H9 (cell line): ENCODE measurements at regions not wholly inside any gene's neighbourhood (a gene's known extent, or its start where the extent isn't known, plus 50 kb on each side); places are given as distances from the start of the nearest gene placed in this dataset.

Experiments used
- DNase-seq: peaks from one replicate; pipeline ENCODE4 v3.0.0-alpha.2; 2017
- H2AFZ ChIP-seq: one replicate; pipeline ENCODE4 v1.6.1; 2013; ENCODE audit warnings: mild to moderate bottlenecking, low read length, control low read depth, moderate library complexity
- H2AK5ac ChIP-seq: 2 replicates; pipeline ENCODE4 v1.6.1; 2013; ENCODE audit warnings: low read length, control low read depth, mixed read lengths; ENCODE audit not compliant: insufficient read length
- H2BK120ac ChIP-seq: one replicate; pipeline ENCODE4 v1.6.1; 2013; ENCODE audit warnings: low read depth, mild to moderate bottlenecking, low read length, control low read depth, inconsistent platforms; ENCODE audit not compliant: poor library complexity, severe bottlenecking
- H2BK12ac ChIP-seq: 2 replicates; pipeline ENCODE4 v1.6.1; 2013; ENCODE audit warnings: low read length, control low read depth, mixed read lengths, low read depth; ENCODE audit not compliant: insufficient read length
- H2BK15ac ChIP-seq: 2 replicates; pipeline ENCODE4 v1.6.1; 2013; ENCODE audit warnings: low read depth, low read length, control low read depth
- H2BK20ac ChIP-seq: one replicate; pipeline ENCODE4 v1.6.1; 2013; ENCODE audit warnings: low read depth, mild to moderate bottlenecking, low read length, control low read depth, inconsistent platforms; ENCODE audit not compliant: poor library complexity, severe bottlenecking
- H2BK5ac ChIP-seq: 2 replicates; pipeline ENCODE4 v1.6.1; 2013; ENCODE audit warnings: low read length, control low read depth, mixed read lengths; ENCODE audit not compliant: insufficient read length
- H3K14ac ChIP-seq: 2 replicates; pipeline ENCODE4 v1.6.1; 2013; ENCODE audit warnings: low read length, control low read depth; ENCODE audit not compliant: insufficient read depth
- H3K18ac ChIP-seq: 2 replicates; pipeline ENCODE4 v1.6.1; 2013; ENCODE audit warnings: low read depth, mild to moderate bottlenecking, mixed read lengths, low read length, control low read depth; ENCODE audit not compliant: insufficient read length
- H3K23ac ChIP-seq: 2 replicates; pipeline ENCODE4 v1.6.1; 2013; ENCODE audit warnings: low read length, control low read depth, mixed read lengths, low read depth; ENCODE audit not compliant: insufficient read length
- H3K23me2 ChIP-seq: 2 replicates; pipeline ENCODE4 v1.6.1; 2013; ENCODE audit warnings: low read depth, mild to moderate bottlenecking, mixed read lengths, low read length, control low read depth; ENCODE audit not compliant: insufficient read length, poor library complexity, severe bottlenecking
- H3K27ac ChIP-seq: 2 replicates; pipeline ENCODE4 v1.5.1; 2013; ENCODE audit warnings: low read length, control low read depth, mixed read lengths, low read depth; ENCODE audit not compliant: insufficient read length
- H3K27me3 ChIP-seq: 2 replicates; pipeline ENCODE4 v1.6.1; 2013; ENCODE audit warnings: low read length, control low read depth, inconsistent platforms; ENCODE audit not compliant: insufficient read depth
- H3K4ac ChIP-seq: 2 replicates; pipeline ENCODE4 v1.6.1; 2013; ENCODE audit warnings: low read depth, mild to moderate bottlenecking, control low read depth, inconsistent platforms, low read length, moderate library complexity
- H3K4me1 ChIP-seq: 2 replicates; pipeline ENCODE4 v1.6.1; 2013; ENCODE audit warnings: low read length, control low read depth, inconsistent platforms; ENCODE audit not compliant: insufficient read depth
- H3K4me2 ChIP-seq: 2 replicates; pipeline ENCODE4 v1.6.1; 2013; ENCODE audit warnings: low read length, control low read depth, mixed read lengths; ENCODE audit not compliant: insufficient read length, insufficient read depth
- H3K56ac ChIP-seq: 2 replicates; pipeline ENCODE4 v1.6.1; 2013; ENCODE audit warnings: low read depth, mild to moderate bottlenecking, mixed read lengths, low read length, control low read depth; ENCODE audit not compliant: insufficient read length
- H3K79me1 ChIP-seq: 2 replicates; pipeline ENCODE4 v1.6.1; 2013; ENCODE audit warnings: low read depth, mild to moderate bottlenecking, moderate library complexity, low read length, control low read depth, inconsistent platforms; ENCODE audit not compliant: insufficient read depth, poor library complexity, severe bottlenecking
- H3K79me2 ChIP-seq: 2 replicates; pipeline ENCODE4 v1.6.1; 2013; ENCODE audit warnings: low read length, control low read depth, inconsistent platforms; ENCODE audit not compliant: insufficient read depth
- H3K9ac ChIP-seq: 2 replicates; pipeline ENCODE4 v1.6.1; 2013; ENCODE audit warnings: low read length, control low read depth, mixed read lengths; ENCODE audit not compliant: insufficient read length; ENCODE audit errors: extremely low read depth
- H3K9me3 ChIP-seq: one replicate; pipeline ENCODE4 v1.6.1; 2013; ENCODE audit warnings: low read depth, low read length, inconsistent platforms; ENCODE audit not compliant: control insufficient read depth
- H3T11ph ChIP-seq: one replicate; pipeline ENCODE4 v1.6.1; 2013; ENCODE audit warnings: mild to moderate bottlenecking, low read length, control low read depth, inconsistent platforms
- H4K20me1 ChIP-seq: one replicate; pipeline ENCODE4 v1.6.1; 2013; ENCODE audit not compliant: control insufficient read depth, insufficient read length, insufficient read depth
- H4K5ac ChIP-seq: 2 replicates; pipeline ENCODE4 v1.6.1; 2013; ENCODE audit warnings: low read depth, mild to moderate bottlenecking, mixed read lengths, low read length, control low read depth; ENCODE audit not compliant: insufficient read length
- H4K8ac ChIP-seq: replicated peaks from 2 replicates; pipeline ENCODE4 v1.6.1; 2013; ENCODE audit warnings: low read length, control low read depth, mixed read lengths, low read depth; ENCODE audit not compliant: insufficient read length
- H4K91ac ChIP-seq: 2 replicates; pipeline ENCODE4 v1.6.1; 2013; ENCODE audit warnings: low read depth, mild to moderate bottlenecking, moderate library complexity, mixed read lengths, low read length, control low read depth; ENCODE audit not compliant: insufficient read length
- H3K27ac Mint-ChIP-seq, 3 experiments: 2 replicates in 2 of 3; 3 replicates in 1 of 3; pipeline ENCODE4 v1.8.0; 2020 to 2021; ENCODE audit warnings: mixed read lengths in 3 of 3, mild to moderate bottlenecking in 1 of 3, moderate library complexity in 1 of 3
- H3K27me3 Mint-ChIP-seq: 2 replicates; pipeline ENCODE4 v1.8.0; 2021; ENCODE audit warnings: low read depth, mild to moderate bottlenecking, moderate library complexity, mixed read lengths
- H3K36me3 Mint-ChIP-seq, 3 experiments: 2 replicates in 2 of 3; 3 replicates in 1 of 3; pipeline ENCODE4 v1.8.0; 2020 to 2021; ENCODE audit warnings: low read depth in 3 of 3, mixed read lengths in 3 of 3; ENCODE audit not compliant: insufficient read depth in 1 of 3
- H3K4me1 Mint-ChIP-seq, 2 experiments: 2 replicates each; pipeline ENCODE4 v1.8.0; 2020; ENCODE audit warnings: mixed read lengths in 2 of 2
- H3K4me3 Mint-ChIP-seq, 2 experiments: 2 replicates in 1 of 2; 3 replicates in 1 of 2; pipeline ENCODE4 v1.8.0; 2020 to 2021; ENCODE audit warnings: mild to moderate bottlenecking in 2 of 2, mixed read lengths in 2 of 2, moderate library complexity in 1 of 2
- H3K9me3 Mint-ChIP-seq, 2 experiments: 2 replicates in 1 of 2; 3 replicates in 1 of 2; pipeline ENCODE4 v1.8.0; 2020; ENCODE audit warnings: mild to moderate bottlenecking in 2 of 2, mixed read lengths in 2 of 2, moderate library complexity in 1 of 2
- CTCF ChIP-seq: fragments of 200-600 bp; sonication (generic); conservative IDR thresholded peaks from 3 replicates; pipeline ENCODE4 v1.8.0; 2021; ENCODE audit warnings: antibody characterized with exemption, mild to moderate bottlenecking
- WGBS: extraction: QIAGEN DNeasy Blood & Tissue Kit; methylation state at CpG from one replicate; pipeline ENCODE4 v1.1.7; 2013; ENCODE audit warnings: missing lambda C conversion rate, low lambda C conversion rate, mixed read lengths; ENCODE audit not compliant: insufficient read length; ENCODE audit errors: extremely low coverage; 5-methylcytosine and 5-hydroxymethylcytosine counted together

GRCh38 chr5:8930021-8930420 is 615.9 kb downstream of the SEMA5A start:
- Histone ChIP-seq H3K9me3 (no peaks in the 10 kb centered on the region), H2AK5ac (no peak overlapping the region), H3K14ac (no peak overlapping the region), H2BK120ac (no peak overlapping the region), H4K91ac (no peak overlapping the region), H3K27ac (no peak overlapping the region), H3K4me1 (no peaks in the 10 kb centered on the region), H4K20me1 (no peaks in the 10 kb centered on the region), H3K79me2 (no peaks in the 10 kb centered on the region), H3K23ac (no peak overlapping the region), H2BK12ac (no peak overlapping the region), H4K8ac (no peak overlapping the region), H2BK15ac (no peak overlapping the region), H3K9ac (no peak overlapping the region), H3K23me2 (no peaks in the 10 kb centered on the region), H3K27me3 (no peaks in the 10 kb centered on the region), H3K18ac (no peak overlapping the region), H4K5ac (no peak overlapping the region), H3K4me2 (no peak overlapping the region), H3T11ph (no peak overlapping the region), H2AFZ (no peak overlapping the region), H3K4ac (no peak overlapping the region), H3K56ac (no peak overlapping the region), H3K79me1 (no peaks in the 10 kb centered on the region), H2BK5ac (no peak overlapping the region), H2BK20ac (no peak overlapping the region)
- DNase-seq, result no peak
- H3K27me3 Mint-ChIP-seq, result no peaks in the 10 kb centered on the region; the same call in 1 of the 2 replicates
- WGBS, result no CpG with 5 or more reads among the region's 2 CpGs
- no peak overlapping the region for H3K4me3 Mint-ChIP-seq
- H3K9me3 Mint-ChIP-seq, result peaks cover 0 to 4% of the 10 kb centered on the region in 2 experiments; a peak in 2 of 5 replicates
- no peak for TF ChIP-seq CTCF
- no peaks in the 10 kb centered on the region for H3K4me1 Mint-ChIP-seq
- H3K36me3 Mint-ChIP-seq, result no peaks in the 10 kb centered on the region
- no peak overlapping the region for H3K27ac Mint-ChIP-seq
